ENCODE measurements at regions not wholly inside any gene's neighbourhood (a gene's known extent, or its start where the extent isn't known, plus 50 kb on each side); places are given as distances from the start of the nearest gene placed in this dataset.

DNA sequence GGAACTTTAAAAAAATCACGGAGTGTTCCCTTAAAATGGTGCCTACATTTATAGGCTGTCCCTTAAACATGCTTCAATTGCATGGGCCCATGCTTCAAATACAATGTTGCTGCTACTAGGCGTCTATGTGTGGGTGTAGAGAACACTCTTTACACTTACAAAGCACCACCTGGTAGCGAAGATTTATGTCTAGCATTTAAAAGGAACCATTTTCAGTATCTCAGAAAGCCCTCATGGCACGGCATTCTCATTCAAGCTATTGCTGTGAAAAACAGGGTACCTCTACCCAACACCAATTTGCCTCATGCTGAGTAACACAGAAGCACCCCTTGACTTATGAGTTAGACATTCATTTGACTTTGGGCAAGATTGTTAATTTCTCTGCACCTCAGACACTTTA is 112.9 kb upstream of the CNTNAP5 start:
- DNase-seq (ENCODE audit: insufficient read length, low spot score): no peak
- FAIRE-seq: no peak
- TF ChIP-seq SPI1 (IDR thresholded peaks at IDR 0.05; ENCODE audit: low read depth, low read length) (no peak), POU2F2 (IDR thresholded peaks at IDR 0.05; ENCODE audit: low read depth, low read length) (no peak), PAX5 (IDR thresholded peaks at IDR 0.05; ENCODE audit: insufficient read depth, low read length, severe bottlenecking) (no peak), POLR2A (IDR thresholded peaks at IDR 0.05; ENCODE audit: low read depth, low read length) (no peak), TAF1 (IDR thresholded peaks at IDR 0.05; ENCODE audit: low read depth, low read length) (no peak), POLR2AphosphoS5 (IDR thresholded peaks at IDR 0.05; ENCODE audit: low read depth, low read length) (no peak)

DNA sequence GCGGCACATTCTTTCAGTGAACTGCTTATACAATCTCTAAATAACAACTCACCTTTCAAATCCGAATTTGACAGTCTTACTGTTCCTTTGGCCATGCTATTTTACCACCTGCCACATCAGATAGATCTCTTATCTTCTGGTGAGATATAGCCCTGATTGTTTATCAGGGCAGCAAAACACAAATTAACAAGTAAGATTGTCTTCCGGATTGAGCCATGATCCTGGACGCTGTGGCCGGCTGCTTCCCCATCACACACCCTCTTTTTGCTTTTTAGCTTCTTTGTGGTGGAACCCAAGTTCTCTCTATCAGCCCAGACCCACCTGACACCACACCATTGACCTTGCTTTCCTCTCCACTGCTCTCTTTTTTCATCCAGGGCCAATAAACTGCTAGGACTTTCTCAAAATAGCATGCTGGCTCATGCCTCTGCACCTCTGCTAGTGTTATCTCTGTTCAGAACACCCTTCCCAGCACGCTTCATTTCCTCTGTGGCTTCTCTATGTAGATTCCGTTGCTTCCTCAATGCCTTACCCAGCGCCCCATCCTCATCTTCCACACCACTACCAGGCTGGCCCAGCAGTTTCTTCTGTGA is 111.8 kb upstream of the CNTNAP5 start:
- TF ChIP-seq POLR2AphosphoS5 (IDR thresholded peaks at IDR 0.05; ENCODE audit: low read depth, low read length) (no peak), TAF1 (IDR thresholded peaks at IDR 0.05; ENCODE audit: low read depth, low read length) (no peak), POLR2A (IDR thresholded peaks at IDR 0.05; ENCODE audit: low read depth, low read length) (no peak), POU2F2 (IDR thresholded peaks at IDR 0.05; ENCODE audit: low read depth, low read length) (no peak), PAX5 (IDR thresholded peaks at IDR 0.05; ENCODE audit: insufficient read depth, low read length, severe bottlenecking) (no peak), SPI1 (IDR thresholded peaks at IDR 0.05; ENCODE audit: low read depth, low read length) (no peak)
- no peak for DNase-seq (ENCODE audit: insufficient read length, low spot score)
- no peak for FAIRE-seq

DNA sequence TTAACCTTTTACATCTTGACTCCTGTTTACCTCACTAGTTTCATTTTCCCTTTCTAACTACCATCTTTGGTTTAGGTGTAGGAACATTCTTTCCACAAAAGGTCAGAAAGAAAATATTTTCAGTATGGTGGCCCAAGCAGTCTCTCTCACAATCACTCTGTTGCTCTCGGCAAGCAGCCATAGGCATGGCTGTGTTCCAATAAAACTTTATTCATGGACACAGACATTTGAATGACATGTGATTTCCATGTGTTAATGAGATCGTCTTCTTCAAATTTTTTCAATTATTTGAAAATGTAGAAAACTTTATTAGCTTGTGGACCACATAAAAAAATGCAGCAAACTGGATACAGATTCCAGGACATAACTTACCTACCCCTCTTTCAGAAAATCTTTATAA is 109.7 kb upstream of the CNTNAP5 start:
- DNase-seq (ENCODE audit: insufficient read length, low spot score) (no peak), FAIRE-seq (no peak)
- TF ChIP-seq POLR2A (IDR thresholded peaks at IDR 0.05; ENCODE audit: low read depth, low read length): no peak

DNA sequence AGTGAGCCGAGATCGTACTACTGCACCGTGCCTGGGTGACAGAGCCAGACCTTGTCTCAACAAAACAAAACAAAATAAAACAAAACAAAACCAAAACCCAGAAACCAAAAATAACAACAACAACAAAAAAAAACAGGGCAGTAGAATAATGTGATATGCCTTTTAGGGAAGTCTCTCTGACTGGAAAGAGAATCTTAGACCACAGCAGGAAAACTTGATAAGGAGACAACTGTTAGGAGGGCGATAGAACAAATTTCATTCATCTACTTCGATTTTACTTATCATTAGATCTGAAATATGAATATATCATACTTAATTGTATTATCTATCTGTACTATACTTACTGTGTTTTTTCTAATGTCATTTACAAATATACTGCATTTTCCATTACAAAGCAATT is 109.0 kb upstream of the CNTNAP5 start:
- no peak for FAIRE-seq
- TF ChIP-seq POU2F2 (IDR thresholded peaks at IDR 0.05; ENCODE audit: low read depth, low read length): no peak
- no peak for TF ChIP-seq PAX5 (IDR thresholded peaks at IDR 0.05; ENCODE audit: insufficient read depth, low read length, severe bottlenecking)
- TF ChIP-seq POLR2A (IDR thresholded peaks at IDR 0.05; ENCODE audit: low read depth, low read length): no peak
- TF ChIP-seq TAF1 (IDR thresholded peaks at IDR 0.05; ENCODE audit: low read depth, low read length): no peak
- TF ChIP-seq SPI1 (IDR thresholded peaks at IDR 0.05; ENCODE audit: low read depth, low read length): no peak
- no peak for TF ChIP-seq POLR2AphosphoS5 (IDR thresholded peaks at IDR 0.05; ENCODE audit: low read depth, low read length)
- DNase-seq (ENCODE audit: insufficient read length, low spot score): no peak

DNA sequence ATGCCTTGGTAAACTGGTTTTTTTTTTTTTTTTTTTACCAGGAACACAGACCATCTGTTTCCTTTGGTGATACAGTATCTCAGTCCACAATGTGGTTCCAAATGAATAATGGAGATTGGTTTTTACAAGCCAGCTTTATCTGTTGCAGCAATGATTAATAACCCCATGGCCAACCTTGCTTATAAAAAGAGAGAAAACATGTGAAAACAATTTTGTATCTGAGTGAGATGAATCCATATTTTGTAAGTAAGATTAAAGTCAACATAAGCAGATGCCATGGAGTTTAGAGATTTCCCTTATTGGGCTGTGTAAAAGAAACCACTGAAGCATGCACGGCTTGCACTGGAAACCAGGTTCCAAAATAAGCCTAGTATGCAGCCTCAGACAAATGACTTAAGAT is 108.6 kb upstream of the CNTNAP5 start:
- TF ChIP-seq POLR2A (IDR thresholded peaks at IDR 0.05; ENCODE audit: low read depth, low read length): no peak
- no peak for TF ChIP-seq SPI1 (IDR thresholded peaks at IDR 0.05; ENCODE audit: low read depth, low read length)
- no peak for TF ChIP-seq PAX5 (IDR thresholded peaks at IDR 0.05; ENCODE audit: insufficient read depth, low read length, severe bottlenecking)
- no peak for TF ChIP-seq POU2F2 (IDR thresholded peaks at IDR 0.05; ENCODE audit: low read depth, low read length)
- TF ChIP-seq POLR2AphosphoS5 (IDR thresholded peaks at IDR 0.05; ENCODE audit: low read depth, low read length): no peak
- no peak for TF ChIP-seq TAF1 (IDR thresholded peaks at IDR 0.05; ENCODE audit: low read depth, low read length)
- no peak for FAIRE-seq
- no peak for DNase-seq (ENCODE audit: insufficient read length, low spot score)

DNA sequence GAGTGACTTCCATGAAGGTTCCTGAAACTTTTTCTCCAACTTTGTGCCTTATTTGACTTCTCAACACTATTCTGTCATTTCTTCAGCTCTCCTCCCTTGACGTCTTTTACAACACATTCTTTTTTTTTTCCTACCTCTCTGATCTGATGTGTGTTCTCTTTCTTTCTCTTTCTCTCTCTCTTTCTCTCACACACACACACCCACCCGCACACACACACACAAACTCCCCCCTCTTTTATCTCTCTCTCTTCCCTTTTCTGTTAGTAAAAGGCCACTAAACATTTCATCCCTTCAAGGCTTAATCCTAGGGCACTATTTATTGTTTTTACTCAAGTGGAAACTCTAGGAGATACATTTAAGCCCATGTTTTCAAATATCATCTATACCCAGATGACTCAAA is 107.8 kb upstream of the CNTNAP5 start:
- DNase-seq (ENCODE audit: insufficient read length, low spot score) (no peak), FAIRE-seq (no peak)
- TF ChIP-seq POU2F2 (IDR thresholded peaks at IDR 0.05; ENCODE audit: low read depth, low read length) (no peak), TAF1 (IDR thresholded peaks at IDR 0.05; ENCODE audit: low read depth, low read length) (no peak), PAX5 (IDR thresholded peaks at IDR 0.05; ENCODE audit: insufficient read depth, low read length, severe bottlenecking) (no peak), SPI1 (IDR thresholded peaks at IDR 0.05; ENCODE audit: low read depth, low read length) (no peak), POLR2AphosphoS5 (IDR thresholded peaks at IDR 0.05; ENCODE audit: low read depth, low read length) (no peak), POLR2A (IDR thresholded peaks at IDR 0.05; ENCODE audit: low read depth, low read length) (no peak)

DNA sequence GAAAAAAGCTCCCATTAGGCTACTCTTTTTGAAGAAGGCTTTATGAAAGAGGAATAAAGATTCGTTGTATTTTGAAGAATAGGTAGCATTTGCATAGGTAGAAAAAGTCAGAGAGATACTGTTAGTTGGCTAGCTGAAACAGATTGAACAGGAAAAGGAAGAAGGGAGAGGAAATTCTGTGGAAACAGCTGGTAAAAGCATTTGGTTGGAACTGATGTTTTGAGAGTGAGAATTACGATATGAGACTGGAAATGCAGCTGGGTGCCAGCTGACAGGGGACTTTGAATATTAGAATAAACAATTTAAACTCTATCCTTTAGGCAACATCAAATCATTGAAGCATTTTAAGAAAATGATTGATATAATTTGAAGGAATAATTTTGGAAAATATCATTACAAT is 96.7 kb upstream of the CNTNAP5 start:
- DNase-seq (ENCODE audit: insufficient read length, low spot score): no peak
- TF ChIP-seq SPI1 (IDR thresholded peaks at IDR 0.05; ENCODE audit: low read depth, low read length): no peak
- TF ChIP-seq POLR2A (IDR thresholded peaks at IDR 0.05; ENCODE audit: low read depth, low read length): no peak
- TF ChIP-seq POU2F2 (IDR thresholded peaks at IDR 0.05; ENCODE audit: low read depth, low read length): no peak
- no peak for TF ChIP-seq PAX5 (IDR thresholded peaks at IDR 0.05; ENCODE audit: insufficient read depth, low read length, severe bottlenecking)
- no peak for TF ChIP-seq TAF1 (IDR thresholded peaks at IDR 0.05; ENCODE audit: low read depth, low read length)
- no peak for TF ChIP-seq POLR2AphosphoS5 (IDR thresholded peaks at IDR 0.05; ENCODE audit: low read depth, low read length)
- FAIRE-seq: no peak

DNA sequence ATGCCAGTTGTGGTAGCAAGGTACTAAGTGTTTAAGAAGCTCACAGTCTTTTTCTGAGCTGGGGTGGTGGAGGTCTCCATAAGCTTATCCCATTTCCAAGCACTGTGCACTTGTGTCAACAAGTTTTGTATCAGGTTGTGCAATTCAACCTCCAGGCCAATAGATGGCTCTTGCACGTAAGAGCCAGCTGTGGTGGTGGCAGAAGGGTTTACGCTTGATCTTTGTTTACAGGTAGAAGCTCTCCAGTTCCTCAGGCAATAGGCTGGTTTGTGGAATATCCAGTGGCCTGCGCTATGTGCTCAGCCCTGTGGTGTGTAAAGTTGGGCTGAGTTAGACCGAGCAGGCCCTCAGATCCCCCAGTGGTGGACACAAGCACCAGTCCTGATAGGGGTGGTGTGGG is 89.7 kb upstream of the CNTNAP5 start:
- TF ChIP-seq SPI1 (IDR thresholded peaks at IDR 0.05; ENCODE audit: low read depth, low read length) (no peak), TAF1 (IDR thresholded peaks at IDR 0.05; ENCODE audit: low read depth, low read length) (no peak), POLR2A (IDR thresholded peaks at IDR 0.05; ENCODE audit: low read depth, low read length) (no peak), POU2F2 (IDR thresholded peaks at IDR 0.05; ENCODE audit: low read depth, low read length) (no peak), POLR2AphosphoS5 (IDR thresholded peaks at IDR 0.05; ENCODE audit: low read depth, low read length) (no peak), PAX5 (IDR thresholded peaks at IDR 0.05; ENCODE audit: insufficient read depth, low read length, severe bottlenecking) (no peak)
- FAIRE-seq: no peak
- no peak for DNase-seq (ENCODE audit: insufficient read length, low spot score)

DNA sequence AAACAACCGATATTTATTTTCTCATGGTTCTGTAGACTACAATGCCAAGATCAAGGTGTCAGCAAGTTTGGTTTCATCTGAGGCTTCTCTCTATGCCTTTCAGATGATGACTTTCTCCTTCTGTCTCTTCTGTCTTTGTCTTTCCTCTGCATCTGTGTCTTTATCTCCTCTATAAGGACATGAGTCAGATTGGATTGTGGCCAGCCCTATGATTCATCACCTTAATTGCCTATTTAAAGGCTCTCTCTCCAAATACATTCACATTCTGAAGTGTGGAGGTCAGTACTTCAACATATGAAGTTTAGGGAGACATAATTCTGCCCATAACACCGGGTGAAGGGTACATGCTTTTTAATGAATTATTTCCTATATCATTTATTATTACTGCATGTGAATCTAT is 71.2 kb upstream of the CNTNAP5 start:
- TF ChIP-seq PAX5 (IDR thresholded peaks at IDR 0.05; ENCODE audit: insufficient read depth, low read length, severe bottlenecking) (no peak), POLR2AphosphoS5 (IDR thresholded peaks at IDR 0.05; ENCODE audit: low read depth, low read length) (no peak), POLR2A (IDR thresholded peaks at IDR 0.05; ENCODE audit: low read depth, low read length) (no peak), TAF1 (IDR thresholded peaks at IDR 0.05; ENCODE audit: low read depth, low read length) (no peak)
- FAIRE-seq: no peak
- no peak for DNase-seq (ENCODE audit: insufficient read length, low spot score)

DNA sequence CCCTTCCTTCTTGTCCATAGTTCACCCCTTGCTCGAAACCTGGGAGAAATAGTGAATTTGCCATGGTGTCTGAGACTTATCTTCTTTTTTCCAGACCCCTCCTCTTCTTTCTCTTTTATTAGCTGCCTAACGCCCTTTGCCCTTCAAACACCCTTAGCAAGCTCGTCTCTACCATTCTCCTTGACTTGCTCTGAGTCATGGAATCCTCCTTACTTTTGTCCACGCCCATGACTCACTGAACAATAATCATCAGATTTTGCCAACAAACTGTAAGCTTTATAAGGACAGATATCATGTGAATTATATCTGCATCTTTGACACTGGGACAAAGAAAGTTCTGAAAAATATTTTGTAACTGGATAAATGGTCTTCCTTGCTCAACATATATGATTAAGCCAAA is 67.1 kb upstream of the CNTNAP5 start:
- no peak for DNase-seq (ENCODE audit: insufficient read length, low spot score)
- TF ChIP-seq PAX5 (IDR thresholded peaks at IDR 0.05; ENCODE audit: insufficient read depth, low read length, severe bottlenecking) (no peak), POU2F2 (IDR thresholded peaks at IDR 0.05; ENCODE audit: low read depth, low read length) (no peak), POLR2AphosphoS5 (IDR thresholded peaks at IDR 0.05; ENCODE audit: low read depth, low read length) (no peak), TAF1 (IDR thresholded peaks at IDR 0.05; ENCODE audit: low read depth, low read length) (no peak)
- no peak for FAIRE-seq

Data from GM12891 (cell line).